ENCODE measurements at regions not wholly inside any gene's neighbourhood (a gene's known extent, or its start where the extent isn't known, plus 50 kb on each side); places are given as distances from the start of the nearest gene placed in this dataset.

DNA sequence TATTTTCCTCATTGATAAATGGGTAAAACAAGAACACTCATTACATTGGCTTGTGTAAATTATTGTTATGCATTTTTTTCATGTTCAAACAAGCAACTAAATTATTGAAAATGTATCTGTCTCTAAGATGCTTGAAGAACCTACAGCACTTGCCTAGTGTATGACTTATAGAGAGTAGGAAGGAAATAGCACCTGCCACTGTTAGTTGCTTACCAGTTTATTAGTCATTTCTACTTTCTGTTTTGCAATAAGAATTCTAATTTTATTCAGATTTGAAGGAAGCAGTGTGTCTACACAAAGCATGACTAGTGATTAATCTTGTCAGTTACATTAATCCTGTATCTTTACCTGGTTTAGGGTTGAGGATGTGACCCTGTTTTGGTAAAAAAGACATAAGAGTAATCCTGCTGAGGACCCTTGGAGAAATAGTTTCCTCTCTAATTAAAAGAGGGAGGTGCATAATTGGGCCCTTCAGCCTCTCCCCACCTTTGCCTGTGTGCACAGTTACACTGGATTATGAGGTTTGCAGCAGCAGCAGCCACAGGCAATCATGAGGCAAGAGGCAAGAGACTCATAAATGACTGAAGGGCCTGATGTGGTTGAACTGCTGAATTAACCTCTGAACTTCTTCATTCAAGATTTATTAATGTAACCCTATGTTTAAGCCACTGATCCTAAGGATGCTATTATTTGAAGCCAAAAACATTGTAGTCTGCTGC lies 1202.1 kb downstream of the ADGRL3 start:
- TF ChIP-seq, protein P1, sequence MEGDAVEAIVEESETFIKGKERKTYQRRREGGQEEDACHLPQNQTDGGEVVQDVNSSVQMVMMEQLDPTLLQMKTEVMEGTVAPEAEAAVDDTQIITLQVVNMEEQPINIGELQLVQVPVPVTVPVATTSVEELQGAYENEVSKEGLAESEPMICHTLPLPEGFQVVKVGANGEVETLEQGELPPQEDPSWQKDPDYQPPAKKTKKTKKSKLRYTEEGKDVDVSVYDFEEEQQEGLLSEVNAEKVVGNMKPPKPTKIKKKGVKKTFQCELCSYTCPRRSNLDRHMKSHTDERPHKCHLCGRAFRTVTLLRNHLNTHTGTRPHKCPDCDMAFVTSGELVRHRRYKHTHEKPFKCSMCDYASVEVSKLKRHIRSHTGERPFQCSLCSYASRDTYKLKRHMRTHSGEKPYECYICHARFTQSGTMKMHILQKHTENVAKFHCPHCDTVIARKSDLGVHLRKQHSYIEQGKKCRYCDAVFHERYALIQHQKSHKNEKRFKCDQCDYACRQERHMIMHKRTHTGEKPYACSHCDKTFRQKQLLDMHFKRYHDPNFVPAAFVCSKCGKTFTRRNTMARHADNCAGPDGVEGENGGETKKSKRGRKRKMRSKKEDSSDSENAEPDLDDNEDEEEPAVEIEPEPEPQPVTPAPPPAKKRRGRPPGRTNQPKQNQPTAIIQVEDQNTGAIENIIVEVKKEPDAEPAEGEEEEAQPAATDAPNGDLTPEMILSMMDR (IDR thresholded peaks at IDR 0.05; ENCODE audit: control insufficient read depth, extremely low read depth, insufficient read depth) = no peak

DNA sequence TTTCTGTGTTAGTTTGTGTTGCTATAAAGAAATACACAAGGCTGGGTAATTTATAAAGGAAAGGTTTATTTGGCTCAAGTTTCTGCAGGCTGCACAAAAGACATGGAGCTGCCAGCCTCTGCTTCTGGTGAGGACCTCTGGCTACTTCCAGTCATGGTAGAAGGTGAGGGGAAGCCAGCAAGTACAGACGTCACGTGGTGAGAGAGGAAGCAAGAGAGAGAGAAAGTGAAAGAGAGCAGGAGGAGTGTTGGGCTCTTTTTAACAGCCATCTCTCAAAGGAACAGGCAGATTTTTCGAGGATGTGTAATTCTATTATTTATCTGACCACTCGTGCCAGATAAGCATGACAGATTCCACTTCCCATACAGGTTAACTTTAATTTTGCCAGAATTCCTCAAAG lies 1199.1 kb downstream of the ADGRL3 start:
- no peak for DNase-seq (ENCODE audit: low read depth)
- TF ChIP-seq, protein P1 (IDR thresholded peaks at IDR 0.05; ENCODE audit: control insufficient read depth, extremely low read depth, insufficient read depth) = no peak

More for the DNA sequence above, 1202.1 kb downstream of the ADGRL3 start:
- no peak for DNase-seq (ENCODE audit: low read depth)
- no peak overlapping the region for H3K4me3 ChIP-seq (ENCODE audit: low read depth, low read length)

DNA sequence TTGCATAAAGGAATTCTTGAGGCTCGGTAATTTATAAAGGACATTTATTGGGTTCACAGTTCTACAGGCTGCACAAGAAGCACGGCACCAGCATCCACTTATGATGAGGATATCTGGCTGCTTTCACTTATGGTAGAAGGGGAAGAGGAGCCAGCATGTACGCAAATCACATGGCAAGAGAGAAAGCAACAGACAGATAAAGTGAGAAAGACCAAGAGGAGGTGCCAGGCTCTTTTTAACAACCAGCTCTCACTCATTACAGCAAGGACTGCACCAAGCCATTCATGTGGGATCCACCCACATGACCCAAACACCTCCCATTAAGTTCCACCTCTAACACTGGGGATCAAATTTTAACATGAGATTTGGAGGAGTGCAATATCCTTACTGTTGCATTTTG lies 1198.2 kb downstream of the ADGRL3 start:
- DNase-seq (ENCODE audit: low read depth) = no peak
- no peak overlapping the region for H3K4me3 ChIP-seq (ENCODE audit: low read depth, low read length)
- TF ChIP-seq, protein P1 (IDR thresholded peaks at IDR 0.05; ENCODE audit: control insufficient read depth, extremely low read depth, insufficient read depth) = no peak

More for the DNA sequence above, 1199.1 kb downstream of the ADGRL3 start:
- H3K4me3 ChIP-seq (ENCODE audit: low read depth, low read length) = no peak overlapping the region

DNA sequence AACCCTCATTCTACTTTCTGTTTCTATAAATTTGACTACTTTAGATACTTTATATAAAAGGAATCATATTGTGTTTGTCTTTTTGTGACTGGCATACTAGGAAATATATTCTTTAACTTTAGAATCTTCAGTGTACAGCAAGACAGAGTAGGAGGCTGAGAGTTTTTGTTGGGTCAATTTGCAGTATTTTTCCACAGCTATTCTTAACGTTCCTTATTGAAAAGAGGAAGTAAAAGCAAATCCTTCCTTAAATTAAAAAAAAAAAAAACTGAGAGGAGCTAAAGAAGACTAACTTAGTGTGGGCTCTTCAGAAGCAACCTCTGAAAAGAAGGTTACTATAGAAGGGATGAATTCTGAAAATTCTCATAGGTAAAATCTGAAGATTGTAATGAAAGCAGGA lies 1194.6 kb downstream of the ADGRL3 start:
- TF ChIP-seq, protein P1 (IDR thresholded peaks at IDR 0.05; ENCODE audit: control insufficient read depth, extremely low read depth, insufficient read depth) = no peak
- no peak for DNase-seq (ENCODE audit: low read depth)
- H3K4me3 ChIP-seq (ENCODE audit: low read depth, low read length) = no peak overlapping the region

DNA sequence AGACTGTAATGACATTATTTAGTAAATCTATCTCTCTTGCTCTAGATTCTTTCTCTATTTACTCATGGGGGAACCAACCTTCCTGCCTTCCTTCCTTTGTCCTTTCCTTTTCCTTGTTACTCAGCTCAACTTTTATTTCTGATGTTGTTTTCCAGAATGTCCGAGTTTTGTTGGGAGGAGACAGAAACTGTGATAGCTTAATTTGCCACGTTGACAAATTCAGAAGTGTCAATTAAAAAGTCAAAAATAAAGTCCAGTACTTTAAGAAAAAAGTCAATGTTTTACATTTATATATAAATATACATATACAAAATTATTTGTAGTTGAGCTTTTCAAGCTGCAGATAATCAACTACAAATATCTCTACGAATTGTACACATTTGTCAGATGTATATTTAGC lies 1187.7 kb downstream of the ADGRL3 start:
- no peak overlapping the region for H3K4me3 ChIP-seq (ENCODE audit: low read depth, low read length)
- TF ChIP-seq, protein P1 (IDR thresholded peaks at IDR 0.05; ENCODE audit: control insufficient read depth, extremely low read depth, insufficient read depth) = no peak
- DNase-seq (ENCODE audit: low read depth) = no peak

DNA sequence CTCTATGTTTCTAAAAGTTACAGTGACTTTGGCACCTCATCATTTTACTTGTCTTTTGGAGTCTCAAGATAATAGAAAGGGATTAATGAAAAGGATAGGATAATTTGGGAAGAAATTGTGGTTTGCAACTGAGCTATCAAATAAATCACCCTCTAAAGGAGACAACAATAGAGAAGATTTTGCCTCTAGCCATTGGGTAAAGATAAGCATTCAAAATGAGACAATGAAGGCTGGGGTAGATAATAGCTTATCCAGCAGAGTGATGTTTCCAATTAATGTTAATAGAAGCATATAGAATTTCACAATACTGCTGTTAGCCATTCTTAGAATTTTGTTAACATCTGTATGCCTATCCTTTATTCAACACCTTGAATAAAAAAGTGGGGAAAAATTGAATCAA lies 1177.6 kb downstream of the ADGRL3 start:
- no peak for DNase-seq (ENCODE audit: low read depth)
- TF ChIP-seq, protein P1 (IDR thresholded peaks at IDR 0.05; ENCODE audit: control insufficient read depth, extremely low read depth, insufficient read depth) = no peak
- H3K4me3 ChIP-seq (ENCODE audit: low read depth, low read length) = no peak overlapping the region

DNA sequence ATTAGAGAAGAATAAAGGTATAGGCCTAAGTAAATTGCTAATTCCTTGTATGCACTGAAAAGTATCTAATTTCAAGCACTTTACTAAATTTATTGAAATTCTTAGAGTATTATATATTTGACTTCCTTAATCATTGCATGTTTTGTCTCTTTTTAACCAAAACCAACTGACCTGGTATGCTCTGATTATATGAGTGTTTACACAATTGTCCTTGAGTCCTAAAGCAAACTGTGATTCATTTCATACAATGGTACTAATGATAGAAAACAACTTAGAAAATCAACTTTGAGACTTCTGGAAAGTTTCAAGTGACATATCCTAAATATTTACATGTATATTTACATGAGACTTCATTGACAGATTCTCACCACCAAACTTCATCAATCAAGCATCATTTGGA lies 1177.1 kb downstream of the ADGRL3 start:
- no peak overlapping the region for H3K4me3 ChIP-seq (ENCODE audit: low read depth, low read length)
- TF ChIP-seq, protein P1 (IDR thresholded peaks at IDR 0.05; ENCODE audit: control insufficient read depth, extremely low read depth, insufficient read depth) = no peak
- DNase-seq (ENCODE audit: low read depth) = no peak
